IMR-90 (cell line): ENCODE measurements at regions not wholly inside any gene's neighbourhood (a gene's known extent, or its start where the extent isn't known, plus 50 kb on each side); places are given as distances from the start of the nearest gene placed in this dataset.

Experiments used
- ATAC-seq: fragments of 200-7000 bp; cut with Tn5 transposase; 2 replicates; pipeline ENCODE4 v1.9.1; 2020; ENCODE audit warnings: low read depth, mild to moderate bottlenecking, moderate library complexity
- BruUV-seq: library from RNA; stranded (reverse); fragments of 400-500 nt; replicated peaks from 2 replicates; lab custom pipeline; 2021; lab: Mats Ljungman, UMichigan
- CTCF ChIA-PET: fragments of 300-600 bp; formaldehyde crosslinking; extraction: SDS; loops from one replicate; lab custom pipeline; 2021; ENCODE audit warnings: antibody characterized with exemption; lab: Yijun Ruan, JAX
- POLR2A ChIA-PET: fragments of 300-600 bp; sonication (Branson Sonifier 250); formaldehyde crosslinking; loops from one replicate; lab custom pipeline; 2022; ENCODE audit warnings: antibody characterized with exemption; ENCODE audit not compliant: unreplicated experiment; lab: Charles Lee
- DNase-seq: peaks from one replicate; pipeline ENCODE4 v3.0.0; 2013
- H2AFZ ChIP-seq: replicated peaks from 2 replicates; pipeline ENCODE3; 2013; ENCODE audit warnings: low read length, mild to moderate bottlenecking; ENCODE audit not compliant: poor library complexity
- H2AK5ac ChIP-seq: 2 replicates; pipeline ENCODE4 v1.6.1; 2013; ENCODE audit warnings: low read depth, low read length, inconsistent platforms
- H2AK9ac ChIP-seq: replicated peaks from 2 replicates; pipeline ENCODE3; 2013; ENCODE audit warnings: mild to moderate bottlenecking, low read depth, low read length, moderate library complexity; ENCODE audit not compliant: poor library complexity
- H2BK120ac ChIP-seq: 2 replicates; pipeline ENCODE4 v1.6.1; 2013; ENCODE audit warnings: low read depth, low read length, inconsistent platforms
- H2BK15ac ChIP-seq: 3 replicates; pipeline ENCODE4 v1.6.1; 2013; ENCODE audit warnings: low read depth, low read length, inconsistent platforms
- H2BK20ac ChIP-seq: 2 replicates; pipeline ENCODE4 v1.6.1; 2013; ENCODE audit warnings: low read depth, mild to moderate bottlenecking, inconsistent platforms, low read length, moderate library complexity
- H2BK5ac ChIP-seq: 2 replicates; pipeline ENCODE4 v1.6.1; 2013; ENCODE audit warnings: mild to moderate bottlenecking, low read depth, low read length, inconsistent platforms; ENCODE audit not compliant: poor library complexity, severe bottlenecking
- H3K14ac ChIP-seq: replicated peaks from 2 replicates; pipeline ENCODE4 v1.6.1; 2013; ENCODE audit warnings: low read depth, low read length, inconsistent platforms
- H3K18ac ChIP-seq: 2 replicates; pipeline ENCODE4 v1.6.1; 2013; ENCODE audit warnings: low read depth, low read length, control low read depth
- H3K23ac ChIP-seq: 2 replicates; pipeline ENCODE4 v1.6.1; 2013; ENCODE audit warnings: low read depth, low read length, inconsistent platforms
- H3K27ac ChIP-seq: 2 replicates; pipeline ENCODE4 v1.5.1; 2013; ENCODE audit warnings: mild to moderate bottlenecking, control low read depth, low read length; ENCODE audit not compliant: insufficient read depth
- H3K27me3 ChIP-seq: 2 replicates; pipeline ENCODE4 v1.6.1; 2013; ENCODE audit warnings: low read length; ENCODE audit not compliant: control insufficient read depth, insufficient read depth
- H3K36me3 ChIP-seq: 2 replicates; pipeline ENCODE4 v1.6.1; 2013; ENCODE audit warnings: low read length, mixed read lengths; ENCODE audit not compliant: control insufficient read depth, insufficient read depth
- H3K4ac ChIP-seq: 2 replicates; pipeline ENCODE4 v1.6.1; 2013; ENCODE audit warnings: low read depth, low read length, inconsistent platforms
- H3K4me1 ChIP-seq: 2 replicates; pipeline ENCODE4 v1.6.1; 2013; ENCODE audit warnings: low read length, mixed read lengths; ENCODE audit not compliant: control insufficient read depth, insufficient read depth
- H3K4me2 ChIP-seq: 2 replicates; pipeline ENCODE4 v1.6.1; 2013; ENCODE audit warnings: low read depth, mild to moderate bottlenecking, control low read depth, low read length, moderate library complexity
- H3K4me3 ChIP-seq: 2 replicates; pipeline ENCODE4 v1.5.1; 2013; ENCODE audit warnings: low read depth, mild to moderate bottlenecking, control low read depth, low read length, moderate library complexity; ENCODE audit not compliant: insufficient read depth
- H3K56ac ChIP-seq: 2 replicates; pipeline ENCODE4 v1.6.1; 2013; ENCODE audit warnings: low read length, inconsistent platforms; ENCODE audit not compliant: insufficient read depth; ENCODE audit errors: extremely low read depth
- H3K79me1 ChIP-seq, 2 experiments: 2 replicates each; pipeline ENCODE4 v1.6.1; 2013; ENCODE audit warnings: low read length in 2 of 2, inconsistent platforms in 1 of 2, low read depth in 1 of 2
- H3K9ac ChIP-seq: 2 replicates; pipeline ENCODE4 v1.6.1; 2013; ENCODE audit warnings: low read depth, low read length, control low read depth
- H3K9me1 ChIP-seq: 2 replicates; pipeline ENCODE4 v1.6.1; 2013; ENCODE audit warnings: low read length, inconsistent platforms; ENCODE audit not compliant: insufficient read depth
- H3K9me3 ChIP-seq: 2 replicates; pipeline ENCODE4 v1.6.1; 2013; ENCODE audit warnings: low read length; ENCODE audit not compliant: control insufficient read depth, insufficient read depth
- H4K20me1 ChIP-seq: 2 replicates; pipeline ENCODE4 v1.6.1; 2013; ENCODE audit warnings: low read length, inconsistent platforms; ENCODE audit not compliant: insufficient read depth
- H4K5ac ChIP-seq: 2 replicates; pipeline ENCODE4 v1.6.1; 2013; ENCODE audit warnings: mild to moderate bottlenecking, low read depth, low read length, control low read depth
- H4K8ac ChIP-seq, 2 experiments: 2 replicates each; pipeline ENCODE4 v1.6.1; 2013; ENCODE audit warnings: low read depth in 2 of 2, low read length in 2 of 2, control low read depth in 1 of 2, inconsistent platforms in 1 of 2
- H4K91ac ChIP-seq: 2 replicates; pipeline ENCODE4 v1.6.1; 2013; ENCODE audit warnings: low read depth, low read length, inconsistent platforms; ENCODE audit not compliant: insufficient read depth
- CEBPB ChIP-seq: IDR thresholded peaks from 2 replicates; pipeline ENCODE4 v1.6.1; 2012; ENCODE audit warnings: low read depth, low read length, improper control_type of control experiment
- FOS ChIP-seq: fragments of 150-350 bp; IDR thresholded peaks from 2 replicates; pipeline ENCODE4 v1.6.1; 2016; ENCODE audit warnings: low read depth, low read length
- POLR2A ChIP-seq: IDR thresholded peaks from 2 replicates; pipeline ENCODE4 v1.6.1; 2012; ENCODE audit warnings: mild to moderate bottlenecking, low read depth, low read length
- RCOR1 ChIP-seq: IDR thresholded peaks from 2 replicates; pipeline ENCODE4 v1.6.1; 2012; ENCODE audit warnings: mild to moderate bottlenecking, low read length, improper control_type of control experiment; ENCODE audit not compliant: insufficient replicate concordance
- SMC3 ChIP-seq: fragments of 150-350 bp; IDR thresholded peaks from 2 replicates; pipeline ENCODE4 v1.6.1; 2016; ENCODE audit warnings: low read depth, mild to moderate bottlenecking, antibody characterized with exemption, low read length, moderate library complexity
- WGBS, 2 experiments: methylation state at CpG; one replicate each; pipeline versions ENCODE4 v1.1.5 to v1.1.7; 2013; ENCODE audit warnings: missing lambda C conversion rate in 2 of 2; ENCODE audit not compliant: insufficient read length in 1 of 2; ENCODE audit errors: extremely low coverage in 2 of 2; 5-methylcytosine and 5-hydroxymethylcytosine counted together
- dilution Hi-C: fragments of 300-500 bp; cut with HindIII; formaldehyde crosslinking; loops from one replicate; pipeline ENCODE4 v1.14.3; 2018; ENCODE audit warnings: low sequenced_read_pairs; ENCODE audit not compliant: unreplicated experiment
- in situ Hi-C: fragments of 300-500 bp; cut with MboI; formaldehyde crosslinking; loops from 3 replicates; pipeline ENCODE4 v1.14.3; 2019; ENCODE audit warnings: low sequenced_read_pairs, inconsistent platforms, mixed read lengths
- intact Hi-C: fragments of 100-400 bp; cut with micrococcal nuclease; formaldehyde crosslinking; loops from 2 replicates; pipeline ENCODE4 v1.10.0; 2022

DNA sequence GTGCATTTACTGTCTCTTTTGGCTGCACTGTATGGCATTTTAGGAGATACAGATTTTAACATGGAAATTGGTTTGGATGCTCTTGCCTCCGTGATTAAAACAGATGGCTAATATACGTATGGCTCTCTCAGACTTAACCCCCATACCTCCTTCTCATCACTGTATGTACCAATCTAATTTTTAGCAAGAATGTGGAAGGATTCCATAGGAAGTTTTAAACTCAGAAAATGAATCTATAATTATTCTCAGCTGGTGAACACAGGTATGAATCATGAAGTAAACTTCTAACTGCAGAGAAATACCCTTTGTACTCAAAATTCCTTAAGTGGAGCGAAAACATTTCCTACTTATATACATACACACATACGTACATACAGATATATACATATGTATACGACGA, 210.5 kb upstream of the NEIL3 start:
- BruUV-seq = no TSS peak
- intact Hi-C loops = no loop called here
- no CpG with 5 or more reads among the region's 6 CpGs for whole genome bisulfite sequencing, 2 experiments

More for the DNA sequence above, 210.5 kb upstream of the NEIL3 start:
- Histone ChIP-seq H3K4me3 (no peak overlapping the region), H2AK9ac (no peak overlapping the region), H4K8ac (no peak overlapping the region), H4K5ac (no peak overlapping the region), H3K4ac (no peak overlapping the region), H3K4me2 (no peak overlapping the region), H3K56ac (no peak overlapping the region), H3K9me1 (no peaks in the 10 kb centered on the region; the same call in 1 of the 2 replicates), H3K18ac (no peak overlapping the region), H3K9me3 (no peaks in the 10 kb centered on the region), H3K36me3 (no peaks in the 10 kb centered on the region), H2AK5ac (no peak overlapping the region), H4K20me1 (no peaks in the 10 kb centered on the region), H2BK15ac (no peak overlapping the region), H2BK5ac (no peak overlapping the region), H3K9ac (no peak overlapping the region), H3K27ac (no peak overlapping the region), H2BK20ac (no peak overlapping the region), H3K23ac (no peak overlapping the region), H3K14ac (no peak overlapping the region), H3K4me1 (0 out of 2 replicates have a peak, but pooled peaks cover under 1% of the 10 kb centered on the region), H2BK120ac (no peak overlapping the region), H4K91ac (no peak overlapping the region), H2AFZ (no peak overlapping the region), H3K79me1 (no peaks in the 10 kb centered on the region), H3K27me3 (no peaks in the 10 kb centered on the region)
- in situ Hi-C loops = no loop called here
- POLR2A ChIA-PET = no interaction called here
- CTCF ChIA-PET = interaction anchor here (0.6 to 0.9 kb wide), 3 partner anchors 47 to 274 kb away, joined by 3 to 15 read pairs (median 6); no protein-coding TSS in a partner anchor
- no peak for TF ChIP-seq FOS
- TF ChIP-seq SMC3 = no peak
- TF ChIP-seq POLR2A = no peak
- TF ChIP-seq CEBPB = no peak
- TF ChIP-seq RCOR1 = no peak
- no peak for ATAC-seq
- DNase-seq = no peak
- dilution Hi-C loops = no loop called here
